K562 (cell line): ENCODE measurements at regions not wholly inside any gene's neighbourhood (a gene's known extent, or its start where the extent isn't known, plus 50 kb on each side); places are given as distances from the start of the nearest gene placed in this dataset.

Experiments
- ARID3A ChIP-seq: IDR thresholded peaks from 2 replicates; pipeline ENCODE4 v1.6.1; 2012; ENCODE audit warnings: low read depth, low read length, improper control_type of control experiment, borderline replicate concordance
- CREM ChIP-seq: IDR thresholded peaks from 2 replicates; pipeline ENCODE4 v1.6.1; 2014; ENCODE audit warnings: antibody characterized with exemption, low read depth
- CTBP1 ChIP-seq: fragments of 450-650 bp; IDR thresholded peaks from 2 replicates; pipeline ENCODE4 v1.6.1; 2016; ENCODE audit warnings: borderline replicate concordance
- ELK3 ChIP-seq: fragments of 450-650 bp; formaldehyde crosslinking; IDR thresholded peaks from 2 replicates; pipeline ENCODE4 v1.4.0; 2020; ENCODE audit warnings: mild to moderate bottlenecking
- ESRRA ChIP-seq: fragments of 450-650 bp; IDR thresholded peaks from 2 replicates; pipeline ENCODE4 v1.6.1; 2014; ENCODE audit warnings: low read depth, mild to moderate bottlenecking, moderate library complexity, borderline replicate concordance
- ETV1 ChIP-seq: fragments of 450-650 bp; conservative IDR thresholded peaks from 2 replicates; pipeline ENCODE4 v1.6.1; 2016; ENCODE audit warnings: missing genetic modification characterization, control low read depth, low read depth, missing compliant biosample characterization
- FOXJ3 ChIP-seq: sonication (generic); formaldehyde crosslinking; IDR thresholded peaks from 2 replicates; pipeline ENCODE4 v1.4.0; 2020; ENCODE audit warnings: mild to moderate bottlenecking, missing genetic modification reagents
- ID3 ChIP-seq, 2 experiments: fragments of 250-450 bp in 1 of 2; fragments of 450-650 bp in 1 of 2; sonication (Bioruptor Pico) in 1 of 2; IDR thresholded peaks; 2 replicates each; pipeline versions ENCODE4 v1.6.1 to v1.8.0; 2016 to 2021; ENCODE audit warnings: mild to moderate bottlenecking in 2 of 2, moderate library complexity in 2 of 2, missing compliant biosample characterization in 1 of 2, missing genetic modification characterization in 1 of 2
- KDM1A ChIP-seq, 2 experiments: fragments of 450-650 bp; IDR thresholded peaks; 2 replicates each; pipeline ENCODE4 v1.6.1; 2016; ENCODE audit warnings: mild to moderate bottlenecking in 2 of 2
- KLF16 ChIP-seq: IDR thresholded peaks from 2 replicates; pipeline ENCODE4 v1.6.1; 2016; ENCODE audit warnings: antibody characterized with exemption
- NCOA1 ChIP-seq: fragments of 450-650 bp; IDR thresholded peaks from 2 replicates; pipeline ENCODE4 v1.6.1; 2016; ENCODE audit warnings: low read depth
- POLR2G ChIP-seq: fragments of 200-400 bp; formaldehyde crosslinking; IDR thresholded peaks from 2 replicates; pipeline ENCODE4 v1.6.1; 2017; ENCODE audit warnings: low read depth, mild to moderate bottlenecking, antibody characterized with exemption, low read length, moderate library complexity
- RBM15 ChIP-seq: fragments of 200-400 bp; formaldehyde crosslinking; IDR thresholded peaks from 2 replicates; pipeline ENCODE4 v1.6.1; 2018; ENCODE audit warnings: mild to moderate bottlenecking, low read length, moderate library complexity; ENCODE audit not compliant: insufficient read depth
- SMARCC2 ChIP-seq: fragments of 450-650 bp; IDR thresholded peaks from 2 replicates; pipeline ENCODE4 v1.6.1; 2017; ENCODE audit warnings: antibody characterized with exemption, moderate library complexity, mild to moderate bottlenecking, low read depth
- SRSF7 ChIP-seq: fragments of 200-400 bp; formaldehyde crosslinking; optimal IDR thresholded peaks from 2 replicates; pipeline ENCODE3; 2017; ENCODE audit warnings: mild to moderate bottlenecking, low read depth, low read length
- TAF1 ChIP-seq: IDR thresholded peaks from 2 replicates; pipeline ENCODE4 v1.6.1; 2011; ENCODE audit warnings: mild to moderate bottlenecking, low read length, moderate library complexity; ENCODE audit not compliant: insufficient read depth, control insufficient read depth, severe bottlenecking; ENCODE audit errors: extremely low read depth
- ZFP30 ChIP-seq: fragments of 250-450 bp; sonication (Bioruptor Pico); IDR thresholded peaks from 2 replicates; pipeline ENCODE4 v1.8.0; 2022; ENCODE audit warnings: moderate library complexity, mild to moderate bottlenecking, inconsistent platforms, borderline replicate concordance
- ZNF830 ChIP-seq: fragments of 250-450 bp; sonication (Bioruptor Pico); IDR thresholded peaks from 2 replicates; pipeline ENCODE4 v1.5.0; 2021; ENCODE audit warnings: mild to moderate bottlenecking
- TF ChIP-seq, protein P1 (sequence below): fragments of 200-800 bp; sonication (Bioruptor generic); IDR thresholded peaks from 2 replicates; pipeline ENCODE4 v1.6.1; 2016; ENCODE audit warnings: missing genetic modification characterization, missing compliant biosample characterization

DNA sequence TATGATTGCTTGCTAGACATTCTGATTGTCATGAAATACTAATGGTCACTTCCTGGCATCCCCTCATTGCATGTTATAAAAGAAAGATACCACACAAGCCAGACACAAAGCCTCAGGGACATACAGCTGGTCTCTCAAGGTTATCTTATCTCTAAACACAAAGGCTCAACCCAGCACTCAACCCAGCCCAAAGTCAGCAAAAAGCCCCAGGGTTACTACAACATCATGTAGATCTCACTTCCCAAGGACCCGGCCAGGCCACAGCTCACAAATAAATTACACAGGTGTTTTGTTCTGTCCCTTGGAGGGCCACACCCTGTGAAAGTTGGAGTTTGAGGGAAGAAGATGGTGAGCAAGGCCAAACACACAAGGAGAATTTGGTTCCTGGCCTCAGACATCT, 109.7 kb upstream of the BARHL2 start (continued):
- TF ChIP-seq ID3 (CRISPR knock-in tag; IDR thresholded peaks at IDR 0.05) (no peak), ID3 (tag; IDR thresholded peaks at IDR 0.05) (no peak), CREM (no peak), ESRRA (peak; percentile 84), ZFP30 (CRISPR knock-in tag) (no peak), SRSF7 (no peak), ZNF830 (CRISPR knock-in tag) (no peak), KDM1A (IDR thresholded peaks at IDR 0.05) (no peak), ELK3 (CRISPR knock-in tag) (no peak), SMARCC2 (no peak), POLR2G (no peak), ETV1 (tag) (no peak), KLF16 (0 out of 2 replicates have a peak, but pooled peaks have one; percentile 12), FOXJ3 (CRISPR knock-in tag) (no peak), TAF1 (no peak), CTBP1 (peak; percentile 29; the same call in 1 of the 2 replicates), NCOA1 (no peak), ARID3A (no peak), RBM15 (no peak)
- TF ChIP-seq, protein P1, sequence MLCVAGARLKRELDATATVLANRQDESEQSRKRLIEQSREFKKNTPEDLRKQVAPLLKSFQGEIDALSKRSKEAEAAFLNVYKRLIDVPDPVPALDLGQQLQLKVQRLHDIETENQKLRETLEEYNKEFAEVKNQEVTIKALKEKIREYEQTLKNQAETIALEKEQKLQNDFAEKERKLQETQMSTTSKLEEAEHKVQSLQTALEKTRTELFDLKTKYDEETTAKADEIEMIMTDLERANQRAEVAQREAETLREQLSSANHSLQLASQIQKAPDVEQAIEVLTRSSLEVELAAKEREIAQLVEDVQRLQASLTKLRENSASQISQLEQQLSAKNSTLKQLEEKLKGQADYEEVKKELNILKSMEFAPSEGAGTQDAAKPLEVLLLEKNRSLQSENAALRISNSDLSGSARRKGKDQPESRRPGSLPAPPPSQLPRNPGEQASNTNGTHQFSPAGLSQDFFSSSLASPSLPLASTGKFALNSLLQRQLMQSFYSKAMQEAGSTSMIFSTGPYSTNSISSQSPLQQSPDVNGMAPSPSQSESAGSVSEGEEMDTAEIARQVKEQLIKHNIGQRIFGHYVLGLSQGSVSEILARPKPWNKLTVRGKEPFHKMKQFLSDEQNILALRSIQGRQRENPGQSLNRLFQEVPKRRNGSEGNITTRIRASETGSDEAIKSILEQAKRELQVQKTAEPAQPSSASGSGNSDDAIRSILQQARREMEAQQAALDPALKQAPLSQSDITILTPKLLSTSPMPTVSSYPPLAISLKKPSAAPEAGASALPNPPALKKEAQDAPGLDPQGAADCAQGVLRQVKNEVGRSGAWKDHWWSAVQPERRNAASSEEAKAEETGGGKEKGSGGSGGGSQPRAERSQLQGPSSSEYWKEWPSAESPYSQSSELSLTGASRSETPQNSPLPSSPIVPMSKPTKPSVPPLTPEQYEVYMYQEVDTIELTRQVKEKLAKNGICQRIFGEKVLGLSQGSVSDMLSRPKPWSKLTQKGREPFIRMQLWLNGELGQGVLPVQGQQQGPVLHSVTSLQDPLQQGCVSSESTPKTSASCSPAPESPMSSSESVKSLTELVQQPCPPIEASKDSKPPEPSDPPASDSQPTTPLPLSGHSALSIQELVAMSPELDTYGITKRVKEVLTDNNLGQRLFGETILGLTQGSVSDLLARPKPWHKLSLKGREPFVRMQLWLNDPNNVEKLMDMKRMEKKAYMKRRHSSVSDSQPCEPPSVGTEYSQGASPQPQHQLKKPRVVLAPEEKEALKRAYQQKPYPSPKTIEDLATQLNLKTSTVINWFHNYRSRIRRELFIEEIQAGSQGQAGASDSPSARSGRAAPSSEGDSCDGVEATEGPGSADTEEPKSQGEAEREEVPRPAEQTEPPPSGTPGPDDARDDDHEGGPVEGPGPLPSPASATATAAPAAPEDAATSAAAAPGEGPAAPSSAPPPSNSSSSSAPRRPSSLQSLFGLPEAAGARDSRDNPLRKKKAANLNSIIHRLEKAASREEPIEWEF (CRISPR knock-in tag), result no peak
